ENCODE measurements at regions not wholly inside any gene's neighbourhood (a gene's known extent, or its start where the extent isn't known, plus 50 kb on each side); places are given as distances from the start of the nearest gene placed in this dataset.
A peak's percentile ranks its signal among the peaks of the same experiment; 100 is the strongest.

DNA sequence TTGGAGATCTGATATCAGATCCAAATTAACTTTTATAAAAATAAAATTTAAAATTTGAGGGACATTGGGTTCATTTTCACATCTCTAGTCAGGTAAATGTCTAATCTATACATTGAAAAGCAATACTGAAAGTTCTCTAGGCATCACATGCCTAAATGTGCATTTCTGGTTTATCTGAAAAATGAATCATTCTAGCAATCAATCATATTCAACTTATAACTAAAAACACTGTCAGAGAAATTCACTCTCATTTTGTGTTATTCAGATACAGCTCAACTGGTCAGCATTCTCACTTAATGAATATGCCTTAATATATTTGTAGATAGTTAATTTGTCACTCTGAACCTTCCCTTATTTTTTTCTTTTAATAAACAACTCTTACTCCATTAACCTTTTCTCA is 243.2 kb downstream of the CASP12 start:
- DNase-seq (ENCODE audit: low read depth): no peak

DNA sequence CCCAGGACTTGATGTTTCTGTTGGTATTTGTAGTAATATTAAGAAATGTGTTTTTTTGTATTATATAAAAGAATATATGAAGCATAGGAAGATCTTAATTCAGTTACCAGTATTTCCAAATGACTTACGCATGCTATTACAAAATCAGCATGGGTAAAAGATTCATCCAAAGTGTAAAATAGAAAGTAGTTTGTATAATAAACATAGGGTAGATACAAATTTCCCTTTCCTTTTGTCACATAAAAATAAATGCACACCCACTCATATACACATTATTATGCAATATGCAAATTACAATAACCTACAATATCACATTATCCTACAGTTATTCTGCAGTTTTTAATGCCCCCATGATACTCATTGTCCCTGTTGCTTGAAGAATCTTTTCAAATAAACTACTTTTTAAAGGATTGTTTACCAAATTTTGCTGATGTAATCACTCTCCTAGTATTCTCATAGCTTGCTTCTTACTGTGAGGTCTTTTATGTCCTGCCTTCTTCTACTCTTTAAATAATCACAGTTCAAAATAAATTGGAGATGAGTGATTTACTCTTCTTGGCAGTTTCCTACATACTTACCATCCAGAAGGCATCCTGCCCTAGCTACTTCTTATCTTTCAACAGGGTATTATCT is 244.0 kb downstream of the CASP12 start:
- no peak for DNase-seq (ENCODE audit: low read depth)

DNA sequence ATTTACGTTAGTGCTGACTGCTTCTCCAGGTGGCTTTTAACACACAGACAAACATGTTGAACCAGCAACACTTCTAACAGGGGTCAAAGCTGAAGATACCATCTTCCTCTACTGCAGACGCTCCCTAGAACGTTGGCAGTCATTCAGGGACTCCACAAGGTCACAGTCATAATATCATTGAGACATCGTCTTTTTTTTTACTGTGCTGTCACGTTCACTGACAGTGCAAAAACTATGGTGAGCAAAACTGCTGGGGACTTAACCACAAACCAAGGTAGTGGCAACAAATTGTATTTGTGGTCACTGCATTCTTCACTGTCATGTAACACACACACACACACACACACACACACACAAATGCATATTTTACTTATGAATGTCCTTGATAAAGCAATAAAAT is 244.9 kb downstream of the CASP12 start:
- DNase-seq (ENCODE audit: low read depth): no peak

DNA sequence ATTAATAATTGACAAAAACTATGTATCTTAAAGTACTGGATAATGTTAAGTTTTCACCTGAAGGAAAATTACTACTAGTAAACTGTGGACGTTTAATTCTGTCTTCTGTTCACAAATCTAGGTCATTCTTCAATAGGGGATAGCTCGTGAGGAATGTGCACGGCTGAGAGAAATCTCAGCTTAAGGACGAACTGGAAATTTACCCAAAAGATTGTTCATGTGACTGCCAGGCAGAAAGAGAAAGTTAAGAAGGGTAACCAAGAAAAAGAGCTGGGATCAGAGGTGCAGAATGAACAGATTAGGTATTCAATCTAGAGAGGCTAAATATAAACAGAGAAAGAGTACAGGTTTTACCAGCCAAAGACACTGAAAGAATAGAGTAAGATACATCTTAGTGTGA is 245.3 kb downstream of the CASP12 start:
- no peak for DNase-seq (ENCODE audit: low read depth)

DNA sequence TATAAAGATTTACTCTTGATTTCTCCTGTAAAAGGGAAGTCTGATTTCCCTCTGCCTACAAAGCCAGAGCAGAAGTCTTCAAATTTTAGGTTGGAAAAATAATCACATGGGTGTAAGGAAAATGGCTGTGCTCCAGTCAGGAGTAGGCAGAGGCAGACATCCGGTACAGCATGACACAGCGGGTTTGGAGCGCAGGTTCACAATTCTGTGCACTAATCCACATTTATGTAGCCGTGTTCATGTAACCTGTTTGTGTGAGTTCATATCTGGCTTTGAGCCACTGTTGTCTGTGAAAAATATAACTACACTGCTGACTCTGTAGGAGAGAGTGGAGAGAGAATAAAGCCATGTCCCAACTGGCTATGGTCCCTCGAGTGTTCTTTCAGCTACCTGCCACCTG is 248.0 kb downstream of the CASP12 start:
- DNase-seq (ENCODE audit: low read depth): no peak

DNA sequence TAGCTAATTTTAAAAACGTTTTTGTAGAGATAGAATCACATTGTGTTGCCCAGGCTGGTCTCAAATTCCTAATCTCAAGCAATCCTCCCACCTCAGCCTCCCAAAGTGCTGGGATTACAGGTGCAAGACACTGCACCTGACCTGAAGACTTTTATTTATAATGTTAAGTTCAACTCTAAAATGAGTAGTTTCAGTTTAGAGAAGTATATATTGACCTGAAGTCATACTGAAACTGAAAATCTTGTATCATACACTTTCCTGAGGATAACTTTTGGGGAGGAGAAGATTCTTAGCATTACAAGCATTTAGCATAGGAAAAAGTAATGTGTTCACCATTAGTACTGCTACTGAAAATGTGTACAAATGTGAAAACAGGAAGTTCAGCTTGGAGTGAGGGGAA is 249.3 kb downstream of the CASP12 start:
- no peak for DNase-seq (ENCODE audit: low read depth)

DNA sequence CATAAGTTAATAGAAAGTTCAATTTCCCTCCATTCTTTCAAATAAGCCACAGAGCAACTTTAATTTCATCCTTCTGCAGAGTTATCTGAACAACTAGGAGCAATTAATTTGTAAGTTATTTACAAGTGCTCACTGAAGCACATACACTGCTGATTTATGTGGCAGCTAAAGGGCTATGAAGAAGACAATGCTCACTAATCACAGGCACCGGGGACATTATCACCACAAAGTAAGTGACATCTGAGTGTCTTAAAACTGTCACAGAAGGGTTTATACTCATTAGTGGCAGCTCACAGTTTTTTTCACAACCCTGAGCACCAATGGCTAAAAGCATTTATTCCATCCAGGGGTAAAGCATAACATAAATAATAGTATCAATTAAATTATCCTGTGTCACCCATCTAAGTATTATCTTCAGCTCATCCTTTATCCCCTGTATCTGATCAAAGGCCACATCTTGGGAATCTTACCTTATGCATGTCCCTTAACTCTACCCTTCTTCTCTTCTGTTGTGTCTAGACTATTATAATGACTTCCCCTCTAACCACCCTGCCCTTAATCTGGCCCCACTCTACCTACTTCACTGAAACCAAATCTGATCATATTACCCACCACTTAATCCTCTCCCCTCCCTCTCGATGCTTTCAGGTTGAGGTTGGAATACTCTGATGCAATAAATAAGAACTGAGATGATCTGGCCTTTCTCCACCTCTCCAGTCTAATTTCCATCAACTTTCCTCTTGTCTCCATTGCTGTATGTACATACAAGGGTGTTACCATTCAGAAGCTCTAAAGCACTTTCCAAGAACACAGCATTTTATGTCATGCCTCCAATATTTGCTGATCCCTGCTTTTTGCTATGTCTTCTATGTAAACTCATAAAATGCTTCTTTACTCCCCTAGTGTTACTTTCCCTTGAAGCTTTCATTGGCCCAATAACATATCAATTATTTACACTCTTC is 252.7 kb downstream of the CASP12 start:
- no peak for DNase-seq (ENCODE audit: low read depth)

DNA sequence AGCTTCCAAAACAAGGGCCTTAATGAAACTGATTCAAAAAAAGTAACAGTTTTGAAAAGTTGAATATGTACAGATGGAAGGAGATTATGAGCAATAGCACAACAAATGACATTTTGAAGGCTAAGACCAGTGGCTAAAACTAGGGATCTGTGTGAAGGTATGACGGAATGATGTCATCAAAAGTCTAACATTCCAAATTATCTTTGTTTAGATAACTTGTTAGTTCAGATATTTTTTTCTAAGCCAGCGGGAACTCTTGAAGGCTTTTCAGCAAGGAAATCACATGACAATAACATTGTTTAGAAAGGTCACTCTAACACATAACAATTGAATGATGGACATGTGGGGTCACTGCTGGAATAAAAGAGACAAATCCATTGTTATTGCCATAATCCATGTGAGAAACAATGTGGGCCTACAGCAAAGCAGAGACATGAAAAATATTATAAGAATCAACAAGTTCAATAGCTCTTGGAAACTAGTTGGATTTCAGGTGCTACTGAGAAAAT is 260.5 kb downstream of the CASP12 start:
- no peak for DNase-seq (ENCODE audit: low read depth)

DNA sequence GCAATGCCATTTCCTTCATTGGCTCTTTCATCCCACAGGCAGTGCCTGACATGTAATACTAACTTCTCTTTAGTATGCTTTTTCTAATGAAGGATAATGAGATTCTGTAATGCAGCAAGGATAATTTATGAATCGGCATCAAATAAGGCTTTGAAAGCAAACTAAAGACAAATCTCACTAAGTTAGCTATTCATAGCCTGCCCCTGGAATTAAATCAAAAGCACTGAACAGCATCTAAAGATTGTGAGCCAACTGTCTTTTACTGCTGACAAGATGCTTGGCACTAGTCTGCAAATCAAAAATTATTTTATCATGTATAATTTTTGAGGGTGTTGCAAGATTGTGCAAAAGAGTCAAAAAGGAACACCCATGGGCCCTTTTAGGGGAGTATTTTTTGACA is 265.0 kb downstream of the CASP12 start:
- DNase-seq (ENCODE audit: low read depth): no peak

DNA sequence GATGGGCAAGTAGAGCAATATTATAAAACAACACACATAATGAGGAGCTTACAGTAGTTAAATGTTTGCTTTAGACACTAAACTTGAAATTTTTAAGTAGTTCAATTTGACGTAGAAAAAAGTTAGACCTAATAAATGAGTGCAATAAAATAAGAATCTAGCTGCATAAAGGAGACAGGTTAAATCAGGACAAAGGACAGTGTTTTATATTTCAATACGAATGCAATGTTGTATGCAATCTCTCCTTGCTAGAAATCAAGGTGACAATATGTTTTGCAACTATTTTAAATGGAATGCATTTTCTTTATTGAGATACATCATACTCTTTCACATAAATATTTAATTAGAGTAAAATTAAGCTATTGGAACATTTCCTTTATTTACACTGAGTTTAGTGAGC is 267.9 kb downstream of the CASP12 start:
- no peak for DNase-seq (ENCODE audit: low read depth)

DNA sequence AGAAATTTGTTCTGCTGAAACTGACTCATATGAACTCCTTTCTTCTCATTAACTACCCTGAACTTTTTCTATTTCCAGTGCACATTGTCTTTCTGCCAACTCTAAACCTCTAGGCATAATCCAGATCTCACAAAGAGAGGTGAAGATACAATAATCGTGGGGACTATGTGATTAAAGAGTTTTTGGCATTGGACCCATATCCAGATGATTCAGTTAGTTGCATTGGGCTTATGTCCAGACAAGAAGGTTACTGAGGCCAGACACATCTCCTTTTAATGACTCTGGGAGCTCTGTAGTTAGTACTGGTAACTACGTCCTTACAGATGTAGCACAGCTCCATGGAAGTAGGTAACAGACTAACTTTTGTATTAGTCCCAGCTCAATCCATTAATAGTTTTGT is 273.0 kb downstream of the CASP12 start:
- DNase-seq (ENCODE audit: low read depth): no peak

DNA sequence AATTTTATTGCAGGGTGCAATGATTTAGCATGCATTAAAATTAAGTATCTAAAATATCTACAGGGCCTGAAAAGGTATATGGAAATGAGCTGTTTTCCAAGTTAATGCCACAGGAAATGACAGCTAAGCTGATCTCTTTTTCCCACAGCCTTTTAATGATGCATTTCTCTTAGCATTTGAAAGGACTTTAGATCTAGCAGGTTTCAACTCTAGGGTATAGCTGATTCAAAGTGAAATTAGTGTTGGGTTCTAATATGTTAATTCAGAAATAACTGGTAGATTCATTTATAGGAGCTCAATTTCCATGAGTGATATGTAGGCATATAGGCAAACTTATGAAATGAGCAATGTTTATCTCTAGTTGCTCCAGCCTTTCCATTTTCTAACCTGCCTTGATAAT is 274.2 kb downstream of the CASP12 start:
- no peak for DNase-seq (ENCODE audit: low read depth)

DNA sequence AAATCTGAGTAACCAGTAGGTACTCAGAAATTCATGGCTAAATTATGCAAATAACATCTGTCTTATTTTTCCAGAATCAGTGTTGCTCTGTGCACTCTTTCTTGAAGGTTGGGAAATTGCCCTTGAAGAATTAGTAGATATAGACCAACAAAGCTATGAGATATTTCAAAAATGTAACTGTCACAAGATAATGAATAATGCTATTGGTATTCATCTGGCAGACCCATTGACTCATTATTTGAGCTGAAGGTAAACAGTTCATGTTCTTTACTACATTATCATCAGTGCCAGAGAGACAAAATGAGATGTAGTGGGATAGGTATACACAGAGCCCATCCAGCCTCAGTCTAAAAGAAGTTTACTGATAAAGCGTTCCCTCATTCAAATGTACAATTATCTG is 274.7 kb downstream of the CASP12 start:
- DNase-seq (ENCODE audit: low read depth): no peak

DNA sequence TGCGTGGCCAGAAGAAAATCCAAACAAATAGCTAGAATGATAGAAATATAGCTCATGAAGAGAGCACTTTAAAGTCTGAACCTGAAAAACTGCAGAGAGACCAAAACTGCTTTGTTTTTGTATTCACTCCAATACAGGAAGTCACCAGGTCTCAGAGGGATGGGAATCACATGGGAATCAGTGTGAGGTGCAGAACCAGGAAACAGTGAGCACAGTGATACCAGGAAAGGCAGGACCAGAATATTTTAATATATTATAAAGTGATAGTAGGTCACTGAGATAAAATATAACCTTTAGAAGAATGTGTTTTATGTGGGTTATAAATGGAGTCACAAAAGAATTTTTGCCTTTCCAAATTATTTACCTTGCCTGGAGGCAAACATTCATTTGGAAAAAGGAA is 277.3 kb downstream of the CASP12 start:
- no peak for DNase-seq (ENCODE audit: low read depth)

DNA sequence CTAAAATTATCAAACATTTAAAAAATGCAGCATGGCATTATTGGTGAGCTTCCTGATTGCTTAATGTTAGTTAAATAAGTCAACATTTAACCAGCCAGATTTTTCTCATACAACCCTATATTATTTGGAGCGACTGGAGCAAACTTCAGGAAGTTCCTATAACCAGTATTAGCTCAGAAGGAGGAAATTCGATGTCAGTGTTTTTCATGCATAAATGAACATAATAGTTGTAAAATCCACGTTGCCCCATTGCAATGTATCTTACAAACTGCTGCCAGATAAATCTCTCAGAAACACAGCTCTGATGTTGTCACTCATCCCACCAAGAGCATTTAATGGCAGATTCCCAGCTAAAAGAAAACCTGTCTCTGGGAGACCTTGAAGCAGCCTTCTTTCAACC is 278.5 kb downstream of the CASP12 start:
- DNase-seq (ENCODE audit: low read depth): no peak

DNA sequence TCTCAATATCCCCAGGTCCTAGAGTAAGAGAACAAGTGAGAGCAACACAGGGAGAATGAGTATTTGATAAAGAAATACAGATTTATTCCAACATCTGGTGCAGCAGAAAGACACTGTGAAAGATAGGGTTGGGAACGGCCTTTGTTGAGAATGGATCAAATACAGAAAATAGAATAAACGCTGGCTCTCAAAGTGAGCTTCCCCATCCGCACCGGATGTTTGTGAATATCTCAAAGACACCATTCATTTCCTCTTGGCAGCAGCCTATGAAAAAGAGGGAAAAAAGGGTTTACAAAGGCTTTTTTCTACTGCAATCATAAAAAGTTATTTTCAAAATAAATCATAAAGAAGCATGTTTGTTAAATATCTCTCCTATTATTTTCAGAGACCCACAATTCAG is 279.3 kb downstream of the CASP12 start:
- DNase-seq (ENCODE audit: low read depth): no peak

DNA sequence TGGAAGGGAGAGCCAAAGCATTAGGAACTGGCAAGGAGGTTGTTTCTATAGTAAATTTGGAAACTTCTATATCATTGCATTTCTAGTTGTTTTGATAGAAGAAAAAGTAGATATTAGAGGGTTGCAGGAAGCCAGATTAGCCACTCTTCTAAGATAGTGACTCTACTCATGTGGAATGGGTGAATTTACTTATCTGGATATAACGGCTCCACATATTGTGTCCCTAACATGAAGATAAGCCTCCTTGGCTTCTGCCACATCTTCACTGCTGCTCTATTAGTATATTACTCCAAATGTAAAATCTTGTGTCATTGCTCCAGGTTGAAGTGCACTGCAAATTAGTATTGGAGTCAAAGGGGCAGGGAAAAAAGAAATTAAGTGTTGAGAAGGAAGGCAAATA is 283.3 kb downstream of the CASP12 start:
- DNase-seq (ENCODE audit: low read depth): no peak

DNA sequence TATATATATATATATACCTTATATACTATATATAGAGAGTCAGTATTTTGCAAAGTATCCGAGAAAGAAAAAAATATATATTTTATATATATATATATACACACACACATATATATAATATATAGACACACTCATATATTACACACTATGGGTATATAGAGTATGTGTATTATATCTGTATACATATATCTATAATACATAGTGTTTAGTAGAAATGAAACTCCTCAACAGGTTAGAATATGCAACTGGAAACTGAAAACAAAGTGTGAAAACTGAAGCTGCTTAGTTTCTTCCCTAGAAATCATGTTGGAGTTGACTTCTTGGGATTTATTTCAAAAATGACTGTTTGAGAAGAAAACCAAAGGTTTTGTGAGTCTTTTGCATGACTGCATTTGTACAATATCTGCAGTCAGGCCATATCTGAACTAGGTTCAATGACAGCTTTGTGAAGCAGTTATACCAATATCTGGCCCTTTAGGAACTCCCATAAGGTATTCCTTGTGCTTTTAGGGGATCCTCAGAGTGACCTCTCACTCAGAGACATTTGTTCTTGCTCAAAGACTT is 284.1 kb downstream of the CASP12 start:
- no peak for DNase-seq (ENCODE audit: low read depth)

DNA sequence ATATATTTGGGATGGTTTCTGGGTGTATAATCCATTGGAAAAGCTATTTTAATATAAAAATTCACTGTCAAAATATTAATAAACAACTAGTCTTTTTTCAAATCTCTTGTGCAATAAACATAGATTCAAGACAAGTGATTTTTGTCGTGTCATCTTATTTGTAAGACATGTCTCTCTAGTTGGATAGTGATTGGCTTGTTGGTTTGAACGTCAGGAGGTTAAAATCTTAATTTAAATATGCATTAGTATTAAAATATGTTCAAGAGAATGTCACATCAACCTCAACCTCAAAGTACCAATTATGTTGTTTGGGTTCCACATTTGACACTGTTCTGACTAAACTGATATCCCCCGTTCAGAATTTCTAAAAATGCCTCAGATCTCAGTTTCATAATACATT is 287.6 kb downstream of the CASP12 start:
- no peak for DNase-seq (ENCODE audit: low read depth)

DNA sequence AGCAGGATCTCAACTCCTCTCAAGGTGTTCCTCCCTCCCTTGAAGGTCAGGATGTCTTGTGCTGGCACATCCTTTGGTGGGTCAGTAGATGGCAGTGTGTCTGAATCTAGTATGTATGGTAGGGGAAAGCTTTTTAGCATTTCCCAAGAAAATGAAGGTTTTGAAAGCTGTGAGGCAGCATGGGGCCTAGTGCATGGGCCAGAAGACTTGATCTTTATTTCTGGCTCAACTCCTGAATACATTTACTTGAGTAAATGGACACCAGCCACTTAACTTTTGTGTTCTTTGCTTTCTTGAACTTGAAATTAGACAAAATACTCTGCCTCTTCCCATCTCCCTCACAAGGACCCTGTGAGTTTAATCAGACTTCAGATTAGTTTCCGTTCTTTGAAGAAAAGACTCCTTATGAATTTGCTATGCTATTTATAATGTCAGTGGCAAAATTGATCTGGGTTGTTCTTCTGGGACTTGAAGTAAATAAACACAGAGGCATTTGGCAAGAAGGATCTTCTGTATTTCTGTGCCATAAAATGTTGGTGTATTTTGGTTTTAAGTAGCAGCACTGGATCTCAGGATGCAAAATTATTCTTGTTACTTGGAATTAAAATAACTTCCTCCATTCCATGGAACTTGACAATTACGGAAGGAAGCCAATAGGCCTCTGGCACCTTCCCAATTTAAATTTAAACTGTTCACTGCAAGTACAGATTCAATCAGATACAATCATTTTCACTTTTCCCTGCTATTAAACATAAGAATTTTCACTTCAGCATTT is 288.8 kb downstream of the CASP12 start:
- DNase-seq (ENCODE audit: low read depth): peak; percentile 32

DNA sequence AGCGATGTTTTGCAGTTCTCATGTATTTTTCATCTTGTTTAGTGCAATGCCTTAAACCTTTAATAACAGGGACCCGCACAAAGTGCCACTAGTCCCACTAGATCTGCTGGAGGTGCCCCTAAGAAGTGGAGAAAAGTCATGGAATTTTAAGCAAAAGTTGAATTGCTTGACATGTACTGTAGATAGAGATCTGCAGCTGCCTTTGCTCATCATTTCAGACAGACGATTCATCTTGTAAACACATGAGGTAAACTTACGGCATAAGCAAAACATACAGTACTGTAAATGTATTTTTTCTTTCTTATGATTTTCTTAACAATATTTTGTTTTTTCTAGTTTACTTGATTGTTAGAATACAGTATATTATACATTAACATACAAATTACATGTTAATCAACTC is 295.6 kb downstream of the CASP12 start:
- DNase-seq (ENCODE audit: low read depth): no peak

DNA sequence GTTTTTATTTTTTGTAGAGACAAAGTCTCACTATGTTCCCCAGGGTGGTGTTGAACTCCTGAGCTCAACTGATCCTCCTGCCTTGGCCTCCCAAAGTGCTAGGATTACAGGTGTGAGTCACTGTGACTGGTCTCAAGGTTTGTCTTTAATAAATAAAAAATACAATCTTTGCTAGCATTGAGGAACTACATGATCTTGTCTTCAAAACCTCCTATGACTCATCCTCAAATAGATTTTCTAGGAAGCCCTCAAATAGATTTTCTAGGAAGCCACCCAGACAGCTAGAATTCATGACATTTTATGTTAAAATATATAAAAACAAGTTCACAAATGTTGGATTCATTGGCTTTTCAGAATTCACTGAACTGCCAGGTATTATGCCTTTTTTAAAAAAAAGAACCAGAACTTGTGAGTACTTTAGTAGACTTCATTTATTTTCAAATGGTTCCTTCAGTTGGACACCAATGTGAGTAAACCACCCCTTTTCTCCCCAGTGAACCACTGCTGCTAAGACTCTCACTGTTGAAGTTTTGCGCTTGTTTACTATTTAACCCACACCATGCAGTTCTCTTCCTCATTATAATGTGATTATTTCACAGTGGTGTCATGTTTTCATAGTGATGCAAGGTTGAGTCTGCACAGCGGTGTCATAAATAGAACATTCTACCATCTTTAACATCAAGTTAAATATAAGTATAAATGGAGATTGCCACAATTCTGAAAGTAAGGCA is 303.9 kb downstream of the CASP12 start:
- no peak for DNase-seq (ENCODE audit: low read depth)
